NCI-H2171 treated with DMSO at 0.1 percent for 48 hours (cell line): ENCODE measurements at regions not wholly inside any gene's neighbourhood (a gene's known extent, or its start where the extent isn't known, plus 50 kb on each side); places are given as distances from the start of the nearest gene placed in this dataset.
"Not testable (repeated sequence)": the region's sequence is repeated elsewhere in the genome, so short reads cannot be mapped to it uniquely, and the experiment has no call there.

Source experiments
- DNase-seq: peaks from one replicate; lab custom pipeline; 2025; lab: John Stamatoyannopoulos, UW

DNA sequence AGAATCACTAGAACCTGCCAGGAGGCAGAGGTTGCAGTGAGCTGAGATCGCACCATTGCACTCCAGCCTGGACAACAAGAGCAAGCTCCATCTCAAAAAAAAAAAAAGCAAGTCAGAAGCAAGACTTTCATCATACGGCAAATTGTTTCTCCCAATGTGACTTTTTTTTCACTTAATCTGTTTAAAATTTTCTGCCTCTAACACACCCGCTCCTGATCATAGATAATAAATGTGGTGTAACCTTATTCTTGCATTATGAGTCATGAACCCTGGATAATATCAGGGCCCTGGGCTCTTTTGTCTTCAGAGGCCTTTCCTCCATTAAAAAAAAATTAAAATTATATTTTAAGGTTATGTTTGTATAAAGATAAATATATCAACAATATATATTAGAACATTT, 111.4 kb upstream of the JCAD start:
- DNase-seq = no peak

GRCh38 chr10:30170146-30170545, 110.8 kb upstream of the JCAD start:
- DNase-seq = no peak

DNA sequence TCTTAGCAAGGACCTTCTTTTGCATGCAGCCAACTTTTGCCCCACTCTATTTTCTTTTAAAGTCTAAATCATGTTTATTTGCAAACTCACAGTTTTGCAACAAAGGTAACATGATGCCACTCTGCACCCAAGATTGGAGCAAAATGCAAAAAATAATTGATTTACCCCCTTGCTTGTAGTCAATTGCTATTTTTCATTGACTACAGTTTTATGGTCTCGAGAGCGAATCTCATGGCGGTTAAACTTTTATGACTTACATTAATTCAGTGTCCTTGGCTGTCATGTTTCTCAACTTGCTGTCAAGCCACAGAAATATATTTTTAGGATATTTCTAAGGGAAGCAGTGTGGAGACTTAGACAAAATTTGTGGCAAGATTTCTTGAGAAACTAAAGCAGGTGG, 110.0 kb upstream of the JCAD start:
- no peak for DNase-seq

- no peak for DNase-seq
Observed at GRCh38 chr10:30166929-30167328, 107.5 kb upstream of the JCAD start.

DNA sequence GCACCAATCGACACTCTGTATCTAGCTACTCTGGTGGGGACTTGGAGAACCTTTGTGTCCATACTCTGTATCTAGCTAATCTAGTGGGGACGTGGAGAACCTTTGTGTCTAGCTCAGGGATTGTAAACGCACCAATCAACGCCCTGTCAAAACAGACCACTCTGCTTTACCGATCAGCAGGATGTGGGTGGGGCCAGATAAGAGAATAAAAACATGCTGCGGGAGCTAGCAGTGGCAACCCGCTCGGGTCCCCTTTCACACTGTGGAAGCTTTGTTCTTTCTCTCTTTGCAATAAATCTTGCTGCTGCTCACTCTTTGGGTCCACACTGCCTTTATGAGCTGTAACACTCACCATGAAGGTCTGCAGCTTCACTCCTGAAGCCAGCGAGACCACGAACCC, 104.0 kb upstream of the JCAD start:
- DNase-seq = not testable (repeated sequence)

DNA sequence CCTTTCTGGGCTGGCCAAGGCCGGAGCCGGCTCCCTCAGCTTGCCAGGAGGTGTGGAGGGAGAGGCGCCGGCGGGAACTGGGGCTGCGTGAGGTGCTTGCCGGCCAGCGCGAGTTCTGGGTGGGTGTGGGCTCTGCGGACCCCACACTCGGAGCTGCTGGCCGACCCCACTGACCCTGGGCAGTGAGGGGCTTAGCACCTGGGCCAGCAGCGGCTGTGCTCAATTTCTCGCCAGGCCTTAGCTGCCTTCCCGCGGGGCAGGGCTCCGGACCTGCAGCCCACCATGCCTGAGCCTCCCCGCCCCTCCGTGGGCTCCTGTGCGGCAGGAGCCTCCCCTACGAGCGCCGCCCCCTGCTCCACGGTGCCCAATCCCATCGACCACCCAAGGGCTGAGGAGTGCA, 103.4 kb upstream of the JCAD start:
- DNase-seq = not testable (repeated sequence)

DNA sequence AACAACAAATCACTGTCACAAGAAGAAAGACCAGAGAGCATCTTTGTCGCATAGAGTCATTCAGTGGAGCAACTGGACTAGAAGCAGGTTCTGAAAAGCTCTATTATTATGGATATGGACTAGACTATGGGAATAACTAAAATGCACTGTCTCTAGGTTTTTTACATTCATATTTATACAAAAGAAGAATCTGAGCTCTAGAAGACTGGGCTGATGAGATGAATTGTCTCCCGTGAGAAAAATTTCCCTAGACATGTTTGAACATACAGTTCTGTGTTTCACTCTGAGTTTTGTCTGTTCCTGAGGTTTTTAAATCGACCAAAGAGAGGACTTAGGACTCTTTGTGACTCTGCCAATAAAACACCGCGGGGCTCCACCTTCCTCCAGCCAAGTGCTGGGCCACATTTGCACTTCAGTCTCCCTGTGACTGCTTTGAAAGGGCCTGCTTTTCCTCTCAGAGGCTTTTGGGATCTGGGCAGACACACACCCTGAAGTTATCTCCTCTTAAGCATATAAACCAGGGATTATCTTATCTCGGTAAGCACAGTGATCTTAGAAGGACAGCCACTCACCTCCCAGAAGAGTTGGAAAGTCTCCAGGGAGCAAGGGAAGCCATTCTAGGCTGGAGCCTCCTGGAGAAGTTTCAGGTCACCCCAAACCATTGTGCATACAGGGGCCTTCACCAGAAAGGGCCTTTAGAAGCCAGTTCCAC, 101.0 kb upstream of the JCAD start:
- DNase-seq = no peak

GRCh38 chr10:30159614-30160013, 100.2 kb upstream of the JCAD start:
- not testable (repeated sequence) for DNase-seq

- DNase-seq = no peak
Observed at GRCh38 chr10:30158325-30158960, 99.1 kb upstream of the JCAD start.

DNA sequence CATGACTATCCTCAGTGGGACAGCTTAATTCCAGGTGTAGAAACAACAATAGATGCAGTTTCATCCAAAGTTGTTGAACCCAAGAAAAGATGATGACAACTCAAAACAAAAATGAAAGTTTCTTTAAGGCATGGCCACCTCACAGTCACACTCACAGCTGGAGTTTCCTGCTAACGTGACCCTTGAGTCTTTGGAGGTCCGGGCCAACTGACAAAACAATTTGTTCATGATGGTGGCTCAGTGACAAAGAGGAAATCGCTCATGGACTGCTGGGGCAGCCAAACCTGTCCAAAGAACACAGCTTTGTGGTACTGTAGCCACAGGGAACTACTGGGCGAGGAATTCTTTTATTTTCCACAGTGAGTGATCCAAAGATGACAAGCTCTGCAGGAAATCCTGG, 96.0 kb upstream of the JCAD start:
- DNase-seq = no peak

DNA sequence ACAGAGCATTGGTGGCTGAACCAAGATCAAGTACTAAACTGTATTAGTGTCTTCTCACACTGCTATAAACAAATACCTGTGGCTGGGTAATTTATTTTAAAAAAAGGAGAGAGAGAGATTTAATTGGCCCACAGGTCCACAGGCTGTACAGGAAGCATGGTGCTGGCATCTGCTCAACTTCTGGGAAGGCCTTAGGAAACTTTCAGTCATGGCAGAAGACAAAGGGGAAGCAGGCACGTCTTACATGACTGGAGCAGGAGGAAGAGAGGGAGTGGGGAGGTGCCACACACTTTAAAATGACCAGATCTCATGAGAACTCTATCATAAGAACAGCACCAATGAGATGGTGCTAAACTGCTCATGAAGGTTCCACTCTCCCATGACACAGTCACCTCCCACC, 95.2 kb upstream of the JCAD start:
- DNase-seq = no peak

GRCh38 chr10:30154126-30154525, 94.7 kb upstream of the JCAD start:
- no peak for DNase-seq

DNA sequence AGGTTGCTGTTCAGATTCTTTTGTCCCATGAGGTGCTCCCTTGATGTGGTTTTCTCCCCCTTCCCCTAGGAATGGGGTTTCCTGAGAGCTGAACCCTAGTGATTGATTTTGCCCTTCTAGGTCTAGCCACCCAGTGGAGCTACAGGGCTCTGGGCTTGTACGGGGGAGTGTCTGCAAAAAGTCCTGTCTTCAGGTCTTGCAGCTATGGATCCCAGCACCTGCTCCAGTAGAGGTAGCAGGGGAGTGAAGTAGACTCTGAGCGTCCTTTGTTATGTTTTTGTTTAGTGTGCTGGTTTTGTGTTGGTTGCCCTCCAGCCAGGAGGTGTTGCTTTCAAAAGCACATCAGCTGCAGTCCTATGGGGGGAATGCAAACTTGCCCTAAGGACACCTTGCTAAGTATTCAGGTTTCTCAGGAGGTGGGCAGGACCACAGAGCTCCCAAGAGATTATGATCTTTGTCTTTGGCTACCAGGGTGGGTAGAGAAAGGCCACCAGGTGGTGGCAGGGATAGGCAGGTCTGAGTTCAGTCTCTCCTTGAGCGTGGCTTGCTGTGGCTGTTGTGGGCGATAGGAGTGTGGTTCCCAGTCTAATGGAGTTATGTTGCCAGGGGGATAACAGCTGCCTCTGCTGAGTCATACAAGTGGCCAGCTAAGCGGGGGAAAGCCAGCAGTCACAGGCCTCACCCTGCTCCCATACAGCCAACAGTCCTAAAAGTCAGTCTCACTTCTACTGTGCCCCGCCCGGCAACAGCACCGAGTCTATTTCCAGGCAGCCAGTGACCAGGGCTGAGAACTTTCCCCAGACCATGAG, 92.4 kb upstream of the JCAD start:
- DNase-seq = no peak

DNA sequence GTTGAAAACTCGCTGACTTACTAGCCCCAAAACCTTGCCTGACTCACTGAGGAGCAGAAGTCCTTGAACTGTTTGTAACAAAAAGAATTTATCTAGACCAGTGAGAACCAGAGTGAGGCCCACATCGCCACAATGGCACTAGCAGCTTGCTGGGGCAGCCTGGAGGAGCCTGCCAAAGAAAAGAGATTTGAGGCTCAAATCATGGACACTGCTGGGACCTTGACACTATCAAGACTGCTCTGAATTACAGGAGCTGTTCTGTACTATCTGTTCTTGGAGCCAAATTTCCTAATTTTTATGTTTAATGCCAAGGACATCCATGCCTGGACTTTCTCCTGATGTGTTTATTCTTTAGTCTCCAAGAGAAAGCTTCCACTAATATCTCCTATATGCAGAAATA, 82.0 kb upstream of the JCAD start:
- no peak for DNase-seq

DNA sequence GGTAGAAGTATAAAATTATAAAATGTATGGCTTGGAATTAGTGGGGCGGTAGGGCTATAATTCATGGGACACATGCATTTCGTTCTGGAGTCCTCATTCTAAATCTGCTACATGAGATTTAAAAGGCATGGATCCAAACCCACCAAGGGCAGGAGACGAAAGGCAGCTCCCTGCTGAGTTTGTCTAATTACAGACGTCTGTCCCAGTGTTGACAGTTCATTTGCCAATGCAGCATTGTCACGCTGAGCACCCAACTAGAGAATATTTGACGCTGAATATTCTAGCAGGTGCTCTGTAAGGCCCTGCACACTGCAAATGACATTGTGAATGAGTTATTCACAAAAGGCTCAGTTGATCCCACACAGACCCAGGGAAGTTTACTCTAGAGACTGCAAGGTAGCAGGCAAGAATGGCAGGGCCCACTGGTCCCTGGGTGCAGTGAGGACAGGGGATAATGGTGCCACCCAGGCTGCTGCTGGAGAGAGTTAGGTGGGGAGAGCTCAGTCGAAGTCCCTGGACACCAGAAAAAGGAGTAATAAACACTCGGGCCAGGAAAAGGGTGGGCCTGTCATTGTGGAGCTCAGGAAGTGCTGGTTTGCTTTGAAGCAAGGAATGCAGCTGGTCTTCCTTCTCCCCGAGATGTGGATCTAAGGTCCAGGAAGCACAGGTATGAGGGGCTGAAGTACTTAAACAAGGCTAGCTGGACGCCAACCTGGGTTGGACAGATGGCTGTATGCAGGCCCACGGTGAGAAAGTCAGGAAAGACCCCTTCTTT, 75.0 kb upstream of the JCAD start:
- DNase-seq = no peak

- DNase-seq = no peak
Observed at GRCh38 chr10:30133198-30133597, 73.8 kb upstream of the JCAD start.

- DNase-seq = not testable (repeated sequence)
Observed at GRCh38 chr10:30131369-30131768, 72.0 kb upstream of the JCAD start.

- DNase-seq = not testable (repeated sequence)
Observed at GRCh38 chr10:30129326-30129725, 69.9 kb upstream of the JCAD start.

- DNase-seq = no peak
Observed at GRCh38 chr10:30127120-30127541, 67.7 kb upstream of the JCAD start.

DNA sequence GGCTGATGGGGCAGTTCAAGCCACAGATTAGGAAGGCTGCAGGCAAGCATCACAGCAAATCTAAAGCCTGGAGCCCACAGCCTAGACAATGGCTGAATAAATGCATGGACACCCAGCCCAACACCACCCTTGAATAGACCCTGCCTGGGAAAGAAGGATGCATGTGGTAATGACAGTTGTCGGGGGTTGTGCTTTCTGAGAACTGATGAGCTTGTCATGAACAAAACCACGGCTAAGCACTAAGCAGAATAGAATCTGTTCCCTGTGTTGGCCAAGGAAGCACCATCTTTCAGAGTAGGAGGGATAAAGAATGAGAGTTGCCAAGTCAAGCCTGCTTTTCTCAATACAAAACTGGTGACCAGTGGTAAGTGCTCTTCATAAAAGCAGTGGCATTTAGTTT, 66.1 kb upstream of the JCAD start:
- no peak for DNase-seq

DNA sequence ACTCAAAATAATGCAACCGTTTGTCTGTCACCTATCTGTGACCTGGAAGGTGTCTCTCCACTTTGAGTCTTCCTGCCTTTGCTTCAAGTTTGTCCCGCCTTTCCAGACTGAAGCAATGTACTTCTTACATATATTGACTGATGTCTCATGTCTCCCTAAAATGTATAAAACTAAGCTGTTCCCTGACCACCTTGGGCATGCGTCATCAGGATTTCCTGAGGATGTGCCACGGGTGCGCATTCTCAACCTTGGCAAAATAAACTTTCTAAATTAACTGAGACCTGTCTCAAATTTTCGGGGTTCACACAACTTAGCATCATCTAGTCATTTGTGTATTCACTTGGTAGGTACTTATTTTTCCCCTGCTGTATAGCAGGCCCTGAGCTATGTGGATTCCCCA, 65.3 kb upstream of the JCAD start:
- no peak for DNase-seq

DNA sequence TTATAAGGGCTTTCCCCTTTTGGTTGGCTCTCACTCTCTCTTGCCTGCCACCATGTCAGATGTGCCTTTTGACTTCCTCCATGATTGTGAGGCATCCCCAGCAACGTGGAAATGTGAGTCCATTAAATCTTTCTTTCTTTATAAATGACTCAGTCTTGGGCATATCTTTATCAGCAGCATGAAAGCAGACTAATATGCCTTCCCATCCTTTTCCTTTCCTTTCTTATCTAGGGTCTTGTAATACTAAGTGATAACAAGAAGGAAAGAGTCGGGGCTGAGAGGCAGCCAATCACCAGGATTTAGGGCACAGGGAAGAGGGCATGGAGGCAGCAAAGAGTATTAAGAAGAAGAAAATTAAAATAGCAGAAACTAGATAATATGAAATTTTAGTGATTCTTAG, 62.0 kb upstream of the JCAD start:
- no peak for DNase-seq
